RWPE1 (cell line): ENCODE measurements at regions not wholly inside any gene's neighbourhood (a gene's known extent, or its start where the extent isn't known, plus 50 kb on each side); places are given as distances from the start of the nearest gene placed in this dataset.

Experiments used
- CTCF ChIA-PET: fragments of 350-600 bp; sonication (Branson Sonifier 250); formaldehyde crosslinking; extraction: SDS; loops from one replicate; lab custom pipeline; 2021; lab: Yijun Ruan, JAX
- POLR2A ChIA-PET: fragments of 400-600 bp; formaldehyde crosslinking; extraction: SDS; loops from one replicate; lab custom pipeline; 2020; ENCODE audit warnings: antibody characterized with exemption; ENCODE audit not compliant: low non-redundant PET; lab: Yijun Ruan, JAX
- DNase-seq: peaks from one replicate; pipeline ENCODE4 v3.0.0; 2012; ENCODE audit warnings: low spot score
- H3K27ac ChIP-seq: fragments of 450-650 bp; 2 replicates; pipeline ENCODE4 v1.5.1; 2017
- CTCF ChIP-seq: fragments of 450-650 bp; conservative IDR thresholded peaks from 2 replicates; pipeline ENCODE4 v1.5.1; 2017; ENCODE audit warnings: low read depth, mild to moderate bottlenecking

GRCh38 chr21:15486460-15487195 lies 243.2 kb upstream of the USP25 start:
- ChIA-PET POLR2A (no interaction called here), CTCF (interaction anchor here (0.7 kb wide), 1 partner anchor 701 kb away, joined by 4 read pairs; no protein-coding TSS in a partner anchor)
- no peak overlapping the region for H3K27ac ChIP-seq
- no peak for TF ChIP-seq CTCF
- DNase-seq: no peak

- no peak overlapping the region for H3K27ac ChIP-seq
- ChIA-PET CTCF (interaction anchor here (0.7 kb wide), 1 partner anchor 701 kb away, joined by 4 read pairs; no protein-coding TSS in a partner anchor), POLR2A (no interaction called here)
Observed at GRCh38 chr21:15487196-15487550, 242.6 kb upstream of the USP25 start.

GRCh38 chr21:15491100-15491499 lies 238.7 kb upstream of the USP25 start:
- ChIA-PET POLR2A (no interaction called here), CTCF (interaction anchor here (0.7 kb wide), 1 partner anchor 113 kb away, joined by 3 read pairs; no protein-coding TSS in a partner anchor)
- H3K27ac ChIP-seq: no peak overlapping the region
- no peak for DNase-seq
- no peak for TF ChIP-seq CTCF

More at GRCh38 chr21:15487196-15487550, 242.6 kb upstream of the USP25 start:
- DNase-seq: no peak
- no peak for TF ChIP-seq CTCF

DNA sequence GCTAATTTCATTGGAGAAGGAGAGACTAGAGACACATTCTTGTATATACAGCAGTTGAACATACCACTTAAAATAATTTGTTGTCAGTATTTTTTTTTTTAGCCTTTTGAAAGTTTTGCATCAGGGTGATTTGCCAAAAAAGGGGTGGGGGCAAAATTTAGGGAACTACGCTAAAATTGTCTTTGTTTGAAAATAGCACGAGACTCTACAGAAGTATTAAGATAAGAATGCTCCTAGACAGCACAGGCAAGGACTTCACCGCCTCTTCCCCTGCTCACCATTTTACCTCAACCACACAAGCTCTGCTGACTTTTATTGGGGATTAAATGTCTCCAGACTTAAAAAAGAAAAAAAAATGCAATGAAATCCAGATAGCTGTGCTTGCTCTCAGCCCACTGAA lies 236.1 kb upstream of the USP25 start:
- no peak for TF ChIP-seq CTCF
- ChIA-PET CTCF (interaction anchor here (0.5 to 0.6 kb wide), 2 partner anchors 47 to 944 kb away, joined by 4 to 7 read pairs; no protein-coding TSS in a partner anchor), POLR2A (no interaction called here)
- no peak overlapping the region for H3K27ac ChIP-seq
- DNase-seq: no peak

GRCh38 chr21:15494481-15494880 lies 235.3 kb upstream of the USP25 start:
- no peak for DNase-seq
- ChIA-PET POLR2A (no interaction called here), CTCF (no interaction called here)
- no peak for TF ChIP-seq CTCF
- no peak overlapping the region for H3K27ac ChIP-seq

- no peak overlapping the region for H3K27ac ChIP-seq
- CTCF ChIA-PET: no interaction called here
- POLR2A ChIA-PET: no interaction called here
- DNase-seq: no peak
- no peak for TF ChIP-seq CTCF
Observed at GRCh38 chr21:15495965-15496364, 233.8 kb upstream of the USP25 start.
